ENCODE measurements at regions not wholly inside any gene's neighbourhood (a gene's known extent, or its start where the extent isn't known, plus 50 kb on each side); places are given as distances from the start of the nearest gene placed in this dataset.

DNA sequence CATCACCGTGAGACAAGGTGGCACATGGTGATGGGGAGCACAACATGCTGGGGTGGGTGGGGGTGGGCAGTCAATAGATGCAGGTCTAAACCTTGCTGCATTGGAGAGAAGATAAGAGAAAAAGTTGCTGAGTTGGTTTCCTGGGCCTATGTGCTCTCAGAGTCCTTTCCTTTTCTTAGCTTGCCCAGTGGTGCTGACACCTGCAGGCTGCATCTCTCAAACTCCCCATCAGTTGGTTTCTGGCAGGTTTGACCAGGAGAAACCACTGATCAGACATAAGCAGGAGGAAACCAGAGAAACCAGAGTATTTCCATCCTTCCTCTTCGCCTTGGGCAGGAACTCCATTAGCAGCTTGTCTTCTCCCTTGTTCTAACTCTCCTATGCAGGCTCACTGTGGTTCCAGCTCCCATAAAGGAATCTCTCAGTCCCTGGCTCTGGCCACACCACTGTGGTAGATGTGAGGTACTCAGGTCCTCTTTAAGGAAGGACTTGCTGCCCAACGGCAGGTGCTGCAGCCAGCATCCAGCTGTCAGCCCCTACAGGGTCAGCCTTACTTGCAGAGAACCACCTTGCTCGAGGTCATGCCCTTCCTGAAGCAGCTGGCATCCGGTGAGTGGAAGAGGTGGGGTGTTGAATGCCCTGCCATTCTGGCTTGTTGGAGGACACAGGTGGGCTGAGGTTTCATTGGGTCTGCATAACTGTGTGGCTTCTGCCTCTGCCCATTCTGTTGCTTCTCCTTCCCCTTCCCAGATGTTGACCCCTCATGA lies 172.3 kb upstream of the ANKRD28 start:
- no peak for TF ChIP-seq ZFX (IDR thresholded peaks at IDR 0.05; ENCODE audit: borderline replicate concordance)
- TF ChIP-seq, protein P1, sequence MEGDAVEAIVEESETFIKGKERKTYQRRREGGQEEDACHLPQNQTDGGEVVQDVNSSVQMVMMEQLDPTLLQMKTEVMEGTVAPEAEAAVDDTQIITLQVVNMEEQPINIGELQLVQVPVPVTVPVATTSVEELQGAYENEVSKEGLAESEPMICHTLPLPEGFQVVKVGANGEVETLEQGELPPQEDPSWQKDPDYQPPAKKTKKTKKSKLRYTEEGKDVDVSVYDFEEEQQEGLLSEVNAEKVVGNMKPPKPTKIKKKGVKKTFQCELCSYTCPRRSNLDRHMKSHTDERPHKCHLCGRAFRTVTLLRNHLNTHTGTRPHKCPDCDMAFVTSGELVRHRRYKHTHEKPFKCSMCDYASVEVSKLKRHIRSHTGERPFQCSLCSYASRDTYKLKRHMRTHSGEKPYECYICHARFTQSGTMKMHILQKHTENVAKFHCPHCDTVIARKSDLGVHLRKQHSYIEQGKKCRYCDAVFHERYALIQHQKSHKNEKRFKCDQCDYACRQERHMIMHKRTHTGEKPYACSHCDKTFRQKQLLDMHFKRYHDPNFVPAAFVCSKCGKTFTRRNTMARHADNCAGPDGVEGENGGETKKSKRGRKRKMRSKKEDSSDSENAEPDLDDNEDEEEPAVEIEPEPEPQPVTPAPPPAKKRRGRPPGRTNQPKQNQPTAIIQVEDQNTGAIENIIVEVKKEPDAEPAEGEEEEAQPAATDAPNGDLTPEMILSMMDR (IDR thresholded peaks at IDR 0.05), result no peak
- no peak overlapping the region for H3K27ac ChIP-seq

DNA sequence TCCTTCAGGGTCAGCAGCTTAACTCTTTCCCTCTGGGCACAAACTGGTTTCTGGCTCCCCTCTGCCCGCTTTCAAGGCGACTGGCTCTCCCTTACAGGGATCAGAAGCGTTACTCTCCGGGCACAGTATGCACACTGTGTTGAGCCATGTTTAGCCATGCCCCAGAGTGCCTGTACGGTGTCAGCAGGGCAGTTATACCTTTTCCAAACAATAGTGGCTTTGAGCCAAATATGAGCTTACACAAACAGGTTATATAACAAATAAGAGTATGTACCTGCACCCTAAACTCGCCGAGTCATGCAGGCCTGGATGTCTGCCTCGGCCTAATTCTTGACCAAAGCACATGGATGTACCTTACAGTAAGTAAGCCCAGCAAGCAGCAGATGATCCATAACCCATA lies 175.6 kb upstream of the ANKRD28 start:
- TF ChIP-seq, protein P1 (IDR thresholded peaks at IDR 0.05), result no peak
- TF ChIP-seq ZFX (IDR thresholded peaks at IDR 0.05; ENCODE audit: borderline replicate concordance), result no peak

DNA sequence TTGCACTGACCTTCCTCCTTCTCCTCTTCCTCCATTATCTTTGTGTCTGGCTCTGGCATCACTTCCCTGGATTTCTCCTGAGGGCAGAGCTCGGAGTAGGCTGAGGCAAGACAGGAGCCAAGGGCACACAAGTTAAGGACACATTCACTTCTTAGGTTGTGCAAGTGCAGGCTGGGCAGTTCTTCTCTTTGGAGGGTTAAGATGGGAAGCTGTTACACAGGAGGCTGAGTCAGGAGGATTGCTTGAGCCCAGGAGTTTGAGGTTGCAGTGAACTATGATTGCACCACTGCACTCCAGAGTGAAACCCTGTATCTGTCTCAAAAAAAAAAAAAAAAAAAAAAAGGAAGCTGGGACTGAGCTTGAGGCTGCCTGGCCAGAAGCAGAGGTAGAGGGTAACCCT lies 176.2 kb upstream of the ANKRD28 start:
- no peak overlapping the region for H3K27ac ChIP-seq
- TF ChIP-seq ZFX (IDR thresholded peaks at IDR 0.05; ENCODE audit: borderline replicate concordance), result no peak
- TF ChIP-seq, protein P1 (IDR thresholded peaks at IDR 0.05), result no peak

More for the DNA sequence above, 175.6 kb upstream of the ANKRD28 start:
- no peak overlapping the region for H3K27ac ChIP-seq

DNA sequence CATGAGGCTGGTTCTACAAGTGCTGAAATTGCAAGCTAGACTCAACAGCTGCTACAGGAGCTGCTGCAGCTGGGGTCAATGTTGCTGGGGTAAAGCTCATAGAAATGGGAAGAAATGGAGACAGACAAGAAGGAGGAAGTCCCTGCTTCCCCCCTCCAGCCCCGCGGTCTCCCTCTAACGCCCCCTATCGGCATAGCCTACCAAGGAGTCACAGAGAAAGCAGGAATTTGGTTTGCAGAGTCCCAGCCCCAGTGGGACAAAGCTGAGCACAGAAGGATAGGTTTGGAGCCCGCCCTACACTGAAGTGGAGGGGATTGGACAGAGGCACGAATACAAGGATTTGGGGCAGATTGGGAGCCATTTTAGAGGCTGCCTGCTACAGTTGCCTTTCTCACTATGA lies 176.9 kb upstream of the ANKRD28 start:
- TF ChIP-seq, protein P1 (IDR thresholded peaks at IDR 0.05), result peak; percentile 61
- no peak for TF ChIP-seq ZFX (IDR thresholded peaks at IDR 0.05; ENCODE audit: borderline replicate concordance)
- no peak overlapping the region for H3K27ac ChIP-seq

DNA sequence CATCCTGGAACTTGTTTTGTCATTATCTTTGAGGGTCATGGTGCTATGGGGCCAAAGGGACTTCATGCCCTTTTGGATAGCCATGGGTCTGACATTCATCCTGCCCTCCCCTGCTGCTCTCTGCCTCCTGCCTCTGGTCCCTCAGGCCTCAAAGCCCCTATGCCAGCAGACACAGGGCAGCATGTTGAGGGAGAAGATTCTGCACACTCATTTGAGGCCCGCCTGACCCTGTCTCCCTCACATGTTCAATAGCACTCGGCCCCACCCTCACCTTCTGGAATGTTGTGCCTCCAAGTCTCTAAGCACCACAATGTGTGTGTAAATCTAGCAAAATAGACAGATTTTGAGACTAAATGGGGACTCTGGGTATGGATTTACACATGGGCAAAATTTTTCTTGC lies 178.7 kb upstream of the ANKRD28 start:
- TF ChIP-seq, protein P1 (IDR thresholded peaks at IDR 0.05), result no peak
- TF ChIP-seq ZFX (IDR thresholded peaks at IDR 0.05; ENCODE audit: borderline replicate concordance), result no peak
- H3K27ac ChIP-seq, result no peak overlapping the region

DNA sequence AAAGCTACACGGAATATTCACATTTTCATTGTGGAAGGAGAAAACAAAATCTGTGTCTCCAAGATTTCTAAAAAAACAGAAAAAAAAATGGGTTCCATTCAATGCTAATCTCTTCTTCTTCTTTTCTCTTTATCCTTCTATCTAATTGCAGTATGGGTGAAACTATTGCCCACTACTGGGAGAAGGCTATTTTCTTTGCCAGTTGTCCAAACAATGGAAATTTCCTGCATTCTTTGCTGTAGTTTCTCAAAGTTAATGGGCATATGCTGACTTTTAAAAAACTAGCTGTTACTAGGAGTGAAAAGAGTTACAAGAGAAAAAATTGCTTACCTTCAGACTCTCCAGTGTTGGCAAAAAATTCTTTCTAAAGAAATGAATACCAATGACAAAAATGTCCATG lies 179.3 kb upstream of the ANKRD28 start:
- H3K27ac ChIP-seq, result no peak overlapping the region
- TF ChIP-seq, protein P1 (IDR thresholded peaks at IDR 0.05), result no peak
- no peak for TF ChIP-seq ZFX (IDR thresholded peaks at IDR 0.05; ENCODE audit: borderline replicate concordance)

DNA sequence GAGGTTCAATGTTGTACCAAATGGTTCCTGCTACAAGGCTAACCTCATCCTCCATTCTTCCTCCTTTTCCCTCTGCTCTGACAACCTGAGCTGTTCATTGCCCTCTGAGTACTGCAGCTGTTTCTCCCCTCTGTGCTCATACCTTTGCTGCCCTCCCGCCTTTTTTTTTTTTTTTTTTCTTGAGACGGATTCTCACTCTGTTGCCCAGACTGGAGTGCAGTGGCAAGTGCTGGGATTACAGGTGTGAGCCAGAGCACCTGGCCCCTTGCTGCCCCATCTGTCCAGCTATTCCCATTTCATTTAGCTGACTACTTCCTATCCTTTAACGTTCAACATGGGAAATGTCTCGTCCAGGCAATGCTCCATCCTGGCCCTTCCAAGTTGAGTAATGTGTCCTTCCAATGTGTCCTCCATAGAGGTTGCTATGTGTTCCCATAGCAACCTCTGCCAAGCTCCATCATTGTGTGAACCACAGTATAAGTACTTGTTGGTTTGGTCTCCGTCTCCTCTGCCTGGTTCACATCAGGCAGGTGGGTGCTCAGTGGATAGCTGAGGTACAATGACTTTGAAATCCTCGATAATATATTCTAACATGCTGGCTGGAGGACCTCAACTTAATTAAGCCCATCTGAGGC lies 179.9 kb upstream of the ANKRD28 start:
- TF ChIP-seq ZFX (IDR thresholded peaks at IDR 0.05; ENCODE audit: borderline replicate concordance), result no peak
- TF ChIP-seq, protein P1 (IDR thresholded peaks at IDR 0.05), result no peak

More for the DNA sequence above, 179.9 kb upstream of the ANKRD28 start:
- H3K27ac ChIP-seq, result no peak overlapping the region

Data from 22Rv1 (cell line).